NCI-H748 treated with DMSO at 0.1 percent for 48 hours (cell line): ENCODE measurements at regions not wholly inside any gene's neighbourhood (a gene's known extent, or its start where the extent isn't known, plus 50 kb on each side); places are given as distances from the start of the nearest gene placed in this dataset.
"Not testable (repeated sequence)": the region's sequence is repeated elsewhere in the genome, so short reads cannot be mapped to it uniquely, and the experiment has no call there.

Source experiments
- DNase-seq: peaks from one replicate; lab custom pipeline; 2025; lab: John Stamatoyannopoulos, UW

DNA sequence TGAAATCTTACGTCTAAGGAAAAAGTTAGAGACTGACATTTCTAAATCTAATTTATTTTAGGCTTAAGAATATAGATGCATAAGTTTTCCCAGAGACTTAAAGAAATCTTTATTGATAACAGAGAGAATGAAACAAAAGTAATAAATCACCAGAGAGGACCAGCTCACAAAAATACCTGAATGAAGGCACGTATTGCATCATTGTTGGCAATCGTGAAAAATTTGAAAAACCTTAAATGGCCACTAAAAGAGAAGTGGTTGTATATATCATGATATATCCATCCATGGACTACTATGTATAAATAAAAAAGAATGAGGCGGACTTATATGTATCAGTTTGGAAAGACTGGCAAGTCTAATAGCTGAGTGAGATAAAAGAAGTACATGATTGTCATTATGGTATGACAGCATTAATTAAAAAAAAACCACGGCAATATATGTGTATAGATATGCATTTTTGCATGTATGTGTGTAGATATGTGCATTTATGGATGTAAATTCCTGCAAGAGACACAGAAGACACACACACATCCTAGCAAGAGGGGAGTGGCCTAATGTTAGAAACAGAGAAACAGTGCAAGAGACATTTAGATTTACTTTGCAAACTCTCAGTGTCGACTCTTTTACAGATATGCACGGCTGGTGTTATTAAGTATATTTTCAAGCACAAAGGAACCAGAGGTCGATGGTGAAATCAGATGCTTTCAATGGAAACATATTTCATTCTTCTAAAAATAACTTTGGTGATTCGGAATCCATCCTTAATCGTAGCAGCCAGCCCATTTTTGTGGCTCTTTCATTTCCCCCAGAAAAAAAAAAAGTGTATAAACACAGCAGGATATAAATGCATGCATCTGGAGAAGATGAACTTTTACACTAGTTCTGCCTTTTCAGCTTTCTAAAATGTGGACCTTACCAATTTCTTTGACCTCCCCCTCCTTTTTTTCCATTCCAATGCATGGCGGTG, 156.1 kb upstream of the SALL4 start:
- no peak for DNase-seq

- DNase-seq, result no peak
These were observed 153.4 kb upstream of the SALL4 start for GRCh38 chr20:51955756-51956155.

DNA sequence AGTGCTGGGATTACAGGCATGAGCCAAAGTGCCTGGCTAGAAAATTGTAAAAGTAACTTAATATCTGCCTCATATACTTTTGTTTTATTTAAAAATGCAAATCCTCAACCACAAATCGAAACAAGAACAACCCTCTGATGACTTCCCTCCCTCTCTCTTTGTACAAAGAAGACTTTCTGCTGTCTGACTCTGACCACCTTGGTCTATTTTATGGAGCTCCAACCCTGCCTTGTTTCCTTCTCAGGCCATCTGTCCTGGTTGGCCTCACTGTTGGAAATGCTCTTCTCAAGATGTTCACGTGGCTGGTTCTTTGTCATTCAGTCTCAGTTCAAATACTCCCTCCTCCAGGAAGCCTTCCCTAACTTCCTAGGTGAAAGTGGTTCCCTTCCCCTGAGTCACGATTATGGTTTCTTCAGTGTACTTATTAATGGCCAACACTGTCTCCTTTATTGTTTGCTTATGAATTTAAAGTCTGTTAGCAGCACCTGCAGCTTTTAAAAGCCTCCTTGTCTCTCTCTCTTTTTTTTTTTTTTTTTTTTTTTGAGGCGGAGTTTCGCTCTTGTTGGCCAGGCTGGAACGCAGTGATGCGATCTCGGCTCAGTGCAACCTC, 151.5 kb upstream of the SALL4 start:
- no peak for DNase-seq

GRCh38 chr20:51950926-51951325, 148.6 kb upstream of the SALL4 start:
- DNase-seq, result no peak

- DNase-seq, result no peak
These were observed 144.3 kb upstream of the SALL4 start for GRCh38 chr20:51946586-51946985.

DNA sequence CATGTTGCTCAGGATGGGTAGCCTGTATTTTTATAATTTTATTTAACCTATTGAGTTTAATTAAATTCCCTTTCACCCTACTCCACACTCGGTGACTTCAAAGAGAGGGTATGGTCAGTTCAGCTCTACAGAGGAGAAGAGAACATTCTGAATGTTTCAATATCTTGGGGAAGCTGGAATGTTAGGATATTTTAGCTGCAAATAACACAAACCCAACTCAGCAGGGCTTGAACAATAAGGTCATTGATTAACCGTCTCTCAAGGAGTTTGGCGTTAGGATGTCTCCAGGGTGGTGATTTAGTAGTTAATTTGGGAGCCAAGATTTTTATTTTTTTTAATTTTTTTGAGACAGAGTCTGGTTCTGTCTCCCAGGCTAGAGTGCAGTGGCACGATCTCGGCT, 143.6 kb upstream of the SALL4 start:
- DNase-seq, result no peak

DNA sequence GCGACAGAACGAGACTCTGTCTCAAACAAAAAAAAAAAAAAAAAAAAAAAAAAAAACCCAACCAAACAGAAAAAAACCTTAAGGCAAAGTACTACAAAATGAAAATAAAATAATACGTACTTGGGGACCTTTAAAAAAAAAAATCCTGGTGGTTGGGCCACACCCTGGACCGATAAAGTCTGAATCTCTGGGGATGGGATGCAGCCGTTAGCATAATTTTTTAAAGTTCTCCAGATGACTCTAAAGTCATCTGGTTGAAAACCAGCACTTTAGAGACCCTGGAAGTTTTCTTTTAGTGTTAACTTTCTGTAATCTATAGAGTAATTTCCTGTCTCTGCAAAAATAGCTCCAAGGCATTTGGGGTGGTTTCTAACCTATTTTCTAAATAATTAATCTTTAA, 142.9 kb upstream of the SALL4 start:
- DNase-seq, result no peak

DNA sequence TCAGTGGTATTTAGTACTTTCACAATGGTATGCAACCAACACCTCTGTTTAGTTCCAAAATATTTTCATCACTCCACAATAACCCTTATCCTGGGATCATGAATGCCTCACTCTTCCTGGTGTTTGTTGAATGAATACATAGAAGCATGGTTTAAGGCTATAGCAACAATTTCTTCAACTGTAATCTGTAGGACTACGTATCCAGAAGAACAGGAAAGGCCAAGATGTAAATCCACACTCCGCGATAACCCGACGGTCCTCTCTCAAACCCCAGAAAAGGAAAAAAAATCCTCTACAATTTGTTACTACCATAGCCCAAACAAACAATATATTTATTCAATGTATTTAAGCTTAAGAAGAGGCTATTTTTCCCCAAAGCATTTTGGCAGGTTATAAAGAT, 141.4 kb upstream of the SALL4 start:
- DNase-seq, result no peak

- DNase-seq, result not testable (repeated sequence)
These were observed 141.0 kb upstream of the SALL4 start for GRCh38 chr20:51943326-51943725.

DNA sequence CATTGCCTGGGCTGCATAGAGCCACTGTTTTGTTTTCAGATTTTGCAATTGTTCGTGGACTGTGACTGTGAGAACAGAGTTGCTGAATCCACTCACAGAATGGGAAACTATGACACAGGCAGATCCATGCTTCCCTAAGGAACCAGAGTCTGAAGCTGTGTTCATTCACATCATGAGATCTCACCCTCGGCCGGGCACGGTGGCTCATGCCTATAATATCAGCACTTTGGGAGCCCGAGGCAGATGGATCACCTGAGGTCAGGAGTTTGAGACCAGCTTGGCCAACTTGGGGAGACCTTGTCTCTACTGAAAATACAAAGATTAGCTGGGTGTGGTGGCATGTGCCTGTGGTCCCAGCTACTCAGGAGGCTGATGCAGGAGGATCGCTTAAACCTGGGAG, 139.2 kb upstream of the SALL4 start:
- DNase-seq, result no peak

- no peak for DNase-seq
These were observed 136.9 kb upstream of the SALL4 start for GRCh38 chr20:51939259-51939585.

DNA sequence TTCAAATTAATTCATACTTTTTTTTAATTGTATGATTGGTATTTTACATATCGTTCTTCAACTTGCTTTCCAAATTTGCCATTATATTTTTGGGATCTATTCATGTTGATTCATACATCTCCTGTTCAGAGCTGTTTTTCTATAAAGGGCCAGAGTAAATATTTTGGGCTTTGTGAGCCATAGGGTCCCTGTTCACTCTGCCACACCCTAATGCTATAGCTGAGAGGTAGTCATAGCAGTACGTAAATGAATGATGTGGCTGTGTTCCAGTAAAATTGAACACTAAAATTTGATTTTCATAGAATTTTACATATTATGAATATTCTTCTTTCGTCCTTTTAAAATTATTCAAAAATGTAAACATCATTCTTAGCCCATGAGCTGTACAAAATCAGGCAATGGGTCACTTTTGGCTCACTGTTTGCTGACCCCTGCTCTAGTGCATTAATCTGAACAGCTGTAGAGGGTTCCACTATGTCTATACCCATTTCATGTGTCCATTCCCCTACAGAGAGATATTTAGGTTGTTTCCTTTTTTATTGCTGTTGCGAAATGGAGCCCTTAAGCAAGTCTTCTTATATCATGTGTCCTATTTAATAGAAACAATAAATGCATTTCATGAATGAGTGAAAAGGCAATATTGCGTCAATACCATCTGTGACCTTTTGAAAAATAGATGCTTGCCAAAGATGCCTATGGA, 136.4 kb upstream of the SALL4 start:
- DNase-seq, result no peak

DNA sequence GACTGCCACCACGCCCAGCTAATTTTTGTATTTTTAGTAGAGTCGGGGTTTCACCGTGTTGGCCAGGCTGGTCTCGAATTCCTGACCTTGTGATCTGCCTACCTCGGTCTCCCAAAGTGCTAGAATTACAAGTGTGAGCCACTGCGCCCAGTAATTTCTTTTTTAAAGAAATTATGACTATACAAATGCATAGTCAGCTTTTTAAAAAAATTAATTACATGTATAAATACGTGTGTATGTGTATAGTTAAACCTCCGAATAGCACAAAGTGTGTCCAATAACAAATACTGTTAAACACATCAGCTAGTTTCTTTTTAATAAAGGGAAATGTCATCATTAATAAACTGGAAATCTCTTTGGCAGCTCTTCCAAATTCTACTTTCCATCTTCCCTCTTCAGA, 135.5 kb upstream of the SALL4 start:
- DNase-seq, result no peak

- no peak for DNase-seq
These were observed 134.1 kb upstream of the SALL4 start for GRCh38 chr20:51936377-51936776.

DNA sequence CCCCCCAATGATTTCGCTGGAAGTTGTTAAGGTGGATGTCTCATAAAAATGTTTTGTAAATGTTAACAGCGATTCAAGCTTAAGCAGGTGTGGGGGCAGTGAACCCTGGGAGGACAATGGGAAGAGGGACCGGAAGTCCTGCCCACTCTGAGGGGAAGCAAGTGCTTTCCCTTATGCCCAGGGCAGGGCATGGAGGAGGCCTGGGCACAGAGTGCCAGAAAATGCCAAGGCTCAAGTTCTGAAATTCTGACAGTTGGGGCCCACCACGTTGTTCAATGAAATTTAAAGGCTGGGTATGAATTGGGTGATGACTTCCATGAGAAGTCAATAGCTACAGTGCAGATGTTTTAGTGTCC, 132.7 kb upstream of the SALL4 start:
- no peak for DNase-seq

- peak; percentile 38 for DNase-seq
These were observed 132.1 kb upstream of the SALL4 start for GRCh38 chr20:51934301-51935002.

GRCh38 chr20:51931371-51931781, 129.1 kb upstream of the SALL4 start:
- DNase-seq, result no peak

- no peak for DNase-seq
These were observed 128.5 kb upstream of the SALL4 start for GRCh38 chr20:51930775-51931174.

- no peak for DNase-seq
These were observed 126.6 kb upstream of the SALL4 start for GRCh38 chr20:51928931-51929330.

DNA sequence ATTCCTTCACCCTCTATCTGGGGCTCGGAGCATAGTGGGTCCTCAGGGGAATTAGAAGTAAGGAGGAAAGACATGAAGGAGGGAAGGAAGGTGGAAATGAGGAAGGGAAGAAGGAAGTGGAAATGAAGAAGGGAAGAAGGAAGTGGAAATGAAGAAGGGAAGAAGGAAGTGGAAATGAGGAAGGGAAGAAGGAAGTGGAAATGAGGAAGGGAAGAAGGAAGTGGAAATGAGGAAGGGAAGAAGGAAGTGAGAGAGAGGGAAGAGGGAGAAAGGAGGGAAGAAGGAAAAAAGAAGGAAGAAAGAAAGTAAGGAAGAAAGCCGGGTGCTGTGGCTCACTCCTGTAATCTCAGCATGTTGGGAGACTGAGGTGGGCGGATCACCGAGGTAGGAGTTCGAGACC, 125.6 kb upstream of the SALL4 start:
- not testable (repeated sequence) for DNase-seq

GRCh38 chr20:51926670-51927305, 124.5 kb upstream of the SALL4 start:
- DNase-seq, result no peak

GRCh38 chr20:51924509-51924908, 122.2 kb upstream of the SALL4 start:
- no peak for DNase-seq
